Adipocyte (in vitro differentiated cells): ENCODE measurements at regions not wholly inside any gene's neighbourhood (a gene's known extent, or its start where the extent isn't known, plus 50 kb on each side); places are given as distances from the start of the nearest gene placed in this dataset.
A peak's percentile ranks its signal among the peaks of the same experiment; 100 is the strongest.

Experiments used
- DNase-seq: peaks from one replicate; pipeline ENCODE4 v3.0.0-alpha.2; 2015; ENCODE audit warnings: low read depth
- H3K27me3 ChIP-seq: replicated peaks from 2 replicates; pipeline ENCODE4 v1.7.0; 2013; ENCODE audit warnings: mild to moderate bottlenecking, low read length, moderate library complexity; ENCODE audit not compliant: control insufficient read depth, insufficient read depth
- H3K36me3 ChIP-seq: 2 replicates; pipeline ENCODE4 v1.7.0; 2013; ENCODE audit warnings: low read length, mild to moderate bottlenecking, moderate library complexity; ENCODE audit not compliant: control insufficient read depth, insufficient read depth, severe bottlenecking
- H3K4me1 ChIP-seq: 2 replicates; pipeline ENCODE4 v1.7.0; 2013; ENCODE audit warnings: mild to moderate bottlenecking, low read length, moderate library complexity; ENCODE audit not compliant: control insufficient read depth, insufficient read depth
- H3K4me3 ChIP-seq: 2 replicates; pipeline ENCODE4 v1.7.0; 2013; ENCODE audit warnings: mild to moderate bottlenecking, low read length, moderate library complexity
- H3K9ac ChIP-seq: 2 replicates; pipeline ENCODE4 v1.7.0; 2013; ENCODE audit warnings: mild to moderate bottlenecking, low read length, moderate library complexity
- H3K9me3 ChIP-seq: 2 replicates; pipeline ENCODE4 v1.7.0; 2013; ENCODE audit warnings: mild to moderate bottlenecking, low read length, moderate library complexity; ENCODE audit not compliant: control insufficient read depth

DNA sequence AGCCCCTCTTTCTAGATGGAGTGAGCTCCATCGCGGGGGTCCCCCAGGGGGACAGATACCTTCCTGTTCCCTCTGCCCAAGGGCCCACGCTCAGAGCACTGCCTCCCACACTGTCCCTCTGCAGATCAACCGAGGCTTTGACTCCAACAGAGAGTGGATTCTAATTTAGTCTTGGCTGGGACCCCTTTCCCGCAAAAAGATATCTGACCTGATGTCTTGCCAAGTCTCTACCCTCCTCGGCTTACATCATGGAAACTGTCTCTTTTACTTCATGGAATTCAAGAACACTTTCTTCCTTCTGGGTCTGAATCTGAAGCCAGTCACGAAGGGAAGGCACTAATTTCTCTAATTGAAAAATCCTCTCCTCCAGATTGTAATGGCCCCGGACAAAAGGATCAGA, 278.0 kb downstream of the BMP7 start:
- Histone ChIP-seq H3K27me3 (peaks cover 23% of the 10 kb centered on the region), H3K9me3 (peaks cover 37% of the 10 kb centered on the region), H3K4me1 (no peaks in the 10 kb centered on the region), H3K9ac (no peak overlapping the region), H3K4me3 (no peak overlapping the region), H3K36me3 (no peaks in the 10 kb centered on the region)
- no peak for DNase-seq

DNA sequence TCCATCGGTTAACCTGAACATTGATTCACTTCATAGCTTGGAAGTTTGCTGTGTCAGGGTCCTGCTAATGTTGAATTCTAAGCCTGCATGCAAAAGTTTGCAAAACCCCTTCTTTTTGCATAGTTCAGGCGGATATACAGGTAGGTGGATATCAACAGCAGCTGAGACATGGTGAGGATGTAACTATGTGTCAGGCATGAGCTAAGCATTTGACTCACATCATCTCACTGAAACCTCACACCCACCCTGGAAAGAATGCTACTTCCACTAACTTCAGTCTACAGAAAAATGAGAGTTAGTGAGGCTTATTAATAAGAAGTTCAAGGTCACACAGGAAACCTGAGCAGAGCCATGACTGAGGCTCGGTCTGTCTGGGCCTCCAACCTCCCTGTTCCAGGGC, 276.9 kb downstream of the BMP7 start:
- no peak overlapping the region for H3K9ac ChIP-seq
- no peak for DNase-seq
- no peaks in the 10 kb centered on the region for H3K36me3 ChIP-seq
- peaks cover 31% of the 10 kb centered on the region for H3K27me3 ChIP-seq
- peaks cover 27% of the 10 kb centered on the region for H3K9me3 ChIP-seq
- H3K4me1 ChIP-seq = no peaks in the 10 kb centered on the region
- no peak overlapping the region for H3K4me3 ChIP-seq

DNA sequence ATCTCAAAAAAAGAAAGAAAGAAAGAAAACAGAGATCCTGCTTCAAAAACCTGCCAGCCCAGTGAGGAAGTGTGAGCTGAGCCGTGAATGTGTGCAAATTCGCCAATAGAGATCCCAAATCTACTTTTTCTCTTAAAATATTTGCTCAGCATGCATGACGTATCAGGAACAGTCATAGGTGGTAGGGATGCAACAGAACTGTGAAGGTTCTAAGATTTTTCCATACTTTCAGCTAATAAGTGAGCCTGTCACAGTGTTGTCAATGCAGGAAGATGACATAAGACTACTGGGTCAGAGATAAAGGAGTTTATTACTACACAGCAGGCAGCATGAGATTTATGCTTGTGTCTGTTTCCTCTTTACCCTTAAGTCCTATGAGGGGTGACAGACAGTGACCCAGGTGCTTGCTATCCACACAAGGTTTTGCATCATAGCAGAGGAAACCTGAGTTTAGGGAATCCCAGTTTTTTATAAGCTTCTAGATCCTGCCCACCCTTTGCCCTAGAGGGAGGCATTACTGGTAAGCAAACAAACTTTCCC, 273.4 kb downstream of the BMP7 start:
- Histone ChIP-seq H3K36me3 (no peaks in the 10 kb centered on the region), H3K9me3 (peaks cover 9% of the 10 kb centered on the region), H3K4me1 (no peaks in the 10 kb centered on the region), H3K4me3 (no peak overlapping the region), H3K27me3 (peaks cover 48% of the 10 kb centered on the region), H3K9ac (no peak overlapping the region)
- no peak for DNase-seq

DNA sequence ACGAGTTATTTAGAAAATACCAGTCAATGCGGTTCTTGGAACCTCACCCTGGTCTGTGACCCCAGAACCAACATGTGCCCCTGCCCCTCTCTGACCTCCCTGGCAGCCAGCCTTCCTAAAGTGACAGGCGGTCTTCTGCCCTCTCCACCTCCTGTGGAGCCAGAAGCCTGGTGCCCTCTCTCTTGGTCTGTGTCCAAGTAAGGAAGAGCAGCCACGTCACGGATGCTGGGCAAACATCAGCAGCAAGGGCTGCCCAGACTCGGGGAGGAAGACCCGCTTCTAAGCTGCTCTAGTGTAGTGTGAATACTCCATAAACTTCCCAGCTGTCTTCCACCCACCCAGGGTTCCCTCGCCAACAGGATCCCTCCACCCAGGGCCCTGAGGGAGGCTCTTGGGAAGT, 272.4 kb downstream of the BMP7 start:
- Histone ChIP-seq H3K27me3 (peaks cover 45% of the 10 kb centered on the region), H3K36me3 (no peaks in the 10 kb centered on the region), H3K9me3 (peaks cover 18% of the 10 kb centered on the region), H3K9ac (no peak overlapping the region), H3K4me1 (no peaks in the 10 kb centered on the region), H3K4me3 (no peak overlapping the region)
- no peak for DNase-seq

DNA sequence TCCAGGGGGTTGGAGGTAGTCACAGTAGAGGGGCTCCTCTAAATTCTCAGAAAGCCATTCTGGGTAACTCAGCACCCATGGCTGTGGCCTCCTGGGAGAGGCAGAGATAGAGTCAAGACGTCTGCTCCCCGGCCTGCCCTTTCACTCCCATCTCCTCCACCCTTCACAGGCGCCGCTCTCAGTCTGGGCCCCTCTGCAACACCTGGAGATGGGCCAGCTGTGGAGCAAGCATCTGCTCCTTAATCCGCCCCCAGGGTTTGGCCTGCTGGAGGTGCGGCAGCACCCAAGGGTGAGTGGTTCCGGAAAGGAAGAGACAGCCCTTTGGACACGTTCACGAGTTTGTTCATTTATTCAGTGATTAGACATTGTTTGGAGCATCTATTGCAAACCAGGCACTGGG, 271.3 kb downstream of the BMP7 start:
- H3K27me3 ChIP-seq = peaks cover 43% of the 10 kb centered on the region
- no peaks in the 10 kb centered on the region for H3K4me1 ChIP-seq
- no peak overlapping the region for H3K4me3 ChIP-seq
- DNase-seq = no peak
- peaks cover 25% of the 10 kb centered on the region for H3K9me3 ChIP-seq
- H3K9ac ChIP-seq = no peak overlapping the region
- H3K36me3 ChIP-seq = no peaks in the 10 kb centered on the region

DNA sequence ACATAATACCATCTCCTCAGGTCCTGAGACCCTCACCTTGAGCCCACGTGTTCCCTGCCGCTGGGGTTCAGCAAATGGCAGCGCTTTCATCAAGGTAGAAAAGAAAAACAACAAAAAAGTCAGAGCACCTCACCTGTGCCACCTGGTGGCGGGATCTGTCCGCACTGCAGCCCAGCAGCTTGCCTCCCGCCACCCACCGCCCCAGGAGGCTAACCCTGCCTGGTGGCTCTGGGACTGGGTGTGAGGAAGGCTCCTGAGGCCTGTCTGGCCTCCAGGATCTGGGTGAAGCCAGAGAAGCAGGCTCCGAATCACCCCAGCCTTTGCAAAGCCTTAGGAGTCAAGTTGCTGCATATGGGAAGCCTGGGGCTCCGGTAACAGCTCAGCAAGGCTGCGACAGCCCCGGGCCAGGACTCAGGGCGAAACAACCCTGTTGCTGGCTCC, 270.8 kb downstream of the BMP7 start:
- Histone ChIP-seq H3K36me3 (no peaks in the 10 kb centered on the region), H3K27me3 (peaks cover 43% of the 10 kb centered on the region), H3K9ac (no peak overlapping the region), H3K4me3 (no peak overlapping the region), H3K9me3 (peaks cover 28% of the 10 kb centered on the region), H3K4me1 (no peaks in the 10 kb centered on the region)
- peak; percentile 10 for DNase-seq

DNA sequence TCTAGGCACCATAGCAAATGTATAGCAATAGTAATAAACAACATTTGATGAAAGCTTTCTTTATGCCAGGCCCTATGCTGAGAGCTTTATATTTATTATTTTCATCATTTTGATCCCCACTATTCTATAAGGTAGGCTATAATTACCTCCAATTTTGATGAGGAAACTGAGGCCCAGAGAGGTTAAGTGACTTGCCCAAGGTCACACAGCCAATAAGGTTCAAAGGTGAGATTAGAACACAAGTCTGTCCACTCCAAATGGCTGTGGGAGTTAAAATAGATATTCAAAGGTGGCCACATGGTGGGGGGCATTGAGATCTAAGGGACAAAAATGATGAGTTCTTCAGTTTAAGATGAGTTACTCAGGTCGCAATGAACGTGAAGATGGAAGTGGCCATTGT, 269.9 kb downstream of the BMP7 start:
- Histone ChIP-seq H3K4me3 (no peak overlapping the region), H3K4me1 (no peaks in the 10 kb centered on the region), H3K9me3 (peaks cover 28% of the 10 kb centered on the region)

DNA sequence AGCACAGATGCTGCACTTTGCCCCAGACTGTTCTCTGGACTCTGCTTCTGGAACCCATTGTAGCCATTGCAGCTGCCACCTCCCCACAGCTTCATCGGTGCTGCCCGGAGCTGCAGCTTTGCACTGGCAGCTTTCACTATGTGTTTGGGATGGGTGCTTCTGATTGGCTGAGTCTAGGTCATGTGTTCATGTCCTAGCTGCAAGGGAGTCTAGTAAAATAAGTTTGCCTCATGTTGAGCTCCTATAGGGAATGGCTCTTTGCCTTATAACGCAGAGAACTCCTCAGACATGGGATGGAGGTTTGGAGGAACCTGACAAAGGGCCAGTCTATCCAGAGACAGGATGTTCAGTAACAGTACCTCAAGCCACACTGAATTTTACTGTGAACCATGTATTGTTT, 268.0 kb downstream of the BMP7 start:
- Histone ChIP-seq H3K9ac (no peak overlapping the region), H3K4me3 (no peak overlapping the region), H3K4me1 (no peaks in the 10 kb centered on the region), H3K9me3 (peaks cover 28% of the 10 kb centered on the region), H3K36me3 (no peaks in the 10 kb centered on the region), H3K27me3 (peaks cover 39% of the 10 kb centered on the region)
- DNase-seq = no peak

More for the DNA sequence above, 269.9 kb downstream of the BMP7 start:
- H3K36me3 ChIP-seq = no peaks in the 10 kb centered on the region
- H3K9ac ChIP-seq = no peak overlapping the region
- peaks cover 36% of the 10 kb centered on the region for H3K27me3 ChIP-seq
- no peak for DNase-seq

DNA sequence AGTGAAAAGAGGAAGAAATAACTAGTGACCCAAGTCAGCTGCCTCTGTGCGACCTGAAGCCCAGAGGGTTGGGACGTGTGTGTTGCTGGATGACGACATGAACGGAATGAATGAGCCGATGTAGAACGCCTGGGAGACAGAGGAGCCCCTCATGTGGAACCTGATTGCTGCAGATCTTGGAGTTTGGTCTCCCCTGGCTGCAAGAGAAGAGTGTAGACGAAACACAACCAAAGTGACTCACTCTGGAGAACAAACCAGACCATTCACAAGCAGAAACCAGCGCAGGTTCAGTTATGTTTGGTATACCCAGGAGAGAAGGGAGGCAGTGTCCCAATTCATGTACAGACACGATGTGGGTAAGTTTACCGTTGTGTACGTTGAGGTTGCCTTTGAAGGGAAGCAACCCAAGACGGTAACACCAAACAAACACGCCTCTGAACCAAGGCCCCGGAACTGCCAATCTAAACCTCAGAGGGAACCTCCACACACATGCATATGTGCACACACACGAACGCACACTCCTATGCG, 265.9 kb downstream of the BMP7 start:
- peaks cover 30% of the 10 kb centered on the region for H3K27me3 ChIP-seq
- peaks cover 28% of the 10 kb centered on the region for H3K9me3 ChIP-seq
- H3K4me1 ChIP-seq = no peaks in the 10 kb centered on the region
- no peak overlapping the region for H3K9ac ChIP-seq
- H3K36me3 ChIP-seq = no peaks in the 10 kb centered on the region
- no peak for DNase-seq
- no peak overlapping the region for H3K4me3 ChIP-seq

DNA sequence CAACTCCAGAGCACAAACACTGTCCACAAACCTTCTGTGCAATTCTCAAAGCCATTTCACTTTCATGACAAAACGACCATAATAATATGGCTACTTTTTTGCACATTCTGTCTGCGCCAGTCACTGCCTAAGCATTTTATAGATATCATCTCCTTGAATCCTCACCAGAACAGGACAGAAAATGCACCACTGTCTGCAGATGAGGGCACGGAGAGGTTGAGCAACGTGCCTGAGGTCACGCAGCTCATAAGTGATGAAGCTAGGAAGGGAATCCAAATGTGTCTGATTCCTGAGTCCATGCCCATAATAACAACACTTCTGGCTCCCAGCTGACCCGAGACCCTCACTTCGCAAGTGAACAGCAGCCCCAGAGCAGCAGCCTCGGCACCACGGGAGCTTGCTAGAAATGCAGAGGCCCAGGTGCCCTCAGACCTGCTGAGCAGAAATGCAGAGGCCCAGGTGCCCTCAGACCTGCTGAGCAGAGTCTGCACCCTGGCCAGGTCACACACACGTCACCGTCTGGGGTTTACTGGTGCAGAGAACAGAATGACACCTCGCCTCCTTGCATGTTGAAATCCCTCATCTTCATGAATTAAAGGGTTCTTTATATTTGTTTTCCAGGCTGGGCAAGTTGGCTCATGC, 265.2 kb downstream of the BMP7 start:
- DNase-seq = no peak
- Histone ChIP-seq H3K36me3 (no peaks in the 10 kb centered on the region), H3K4me3 (no peak overlapping the region), H3K9ac (no peak overlapping the region), H3K9me3 (peaks cover 22% of the 10 kb centered on the region), H3K4me1 (no peaks in the 10 kb centered on the region), H3K27me3 (peaks cover 25% of the 10 kb centered on the region)

DNA sequence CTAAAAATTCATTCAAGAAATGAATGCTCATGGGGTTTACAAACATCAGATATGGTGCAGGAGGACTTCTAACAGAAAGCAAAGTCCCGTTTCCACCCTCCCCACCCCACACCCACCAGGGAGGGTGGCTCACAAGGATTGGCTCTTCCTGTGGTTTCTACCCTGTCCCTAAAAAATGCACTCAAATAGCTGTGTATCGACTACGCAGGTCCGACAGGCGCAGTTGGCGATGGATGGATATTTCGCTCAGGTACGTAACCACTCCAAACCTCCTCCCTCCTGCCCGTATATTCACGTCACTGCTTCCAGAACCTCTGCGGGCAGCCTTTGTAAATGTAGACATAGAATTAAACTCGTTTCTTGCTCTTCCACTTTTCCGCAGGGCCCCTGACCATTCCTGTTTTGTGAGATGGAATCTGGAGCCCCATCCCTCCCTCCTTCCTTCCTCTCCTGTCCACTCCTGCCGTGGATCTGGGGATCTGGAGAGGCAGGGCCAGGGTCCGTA, 264.3 kb downstream of the BMP7 start:
- Histone ChIP-seq H3K4me3 (no peak overlapping the region), H3K4me1 (no peaks in the 10 kb centered on the region), H3K36me3 (no peaks in the 10 kb centered on the region), H3K27me3 (peaks cover 28% of the 10 kb centered on the region), H3K9me3 (peaks cover 22% of the 10 kb centered on the region), H3K9ac (no peak overlapping the region)
- no peak for DNase-seq
